Heart left ventricle (tissue), 13 donors: ENCODE measurements at regions not wholly inside any gene's neighbourhood (a gene's known extent, or its start where the extent isn't known, plus 50 kb on each side); places are given as distances from the start of the nearest gene placed in this dataset.

Experiments
- CTCF ChIP-seq, 12 donors: fragments of 200-600 bp; sonication (generic) in 4 of 12; IDR thresholded peaks; one replicate each; pipeline versions ENCODE4 v1.5.0 to v1.8.0; 2018 to 2022; ENCODE audit warnings: antibody characterized with exemption in 12 of 12, mild to moderate bottlenecking in 5 of 12
- POLR2A ChIP-seq, 2 donors: fragments of 450-650 bp; IDR thresholded peaks; one replicate each; pipeline ENCODE4 v1.6.1; 2017; ENCODE audit warnings: antibody characterized with exemption in 2 of 2, mild to moderate bottlenecking in 2 of 2, moderate library complexity in 2 of 2
- donor health status: ischemic (EF 13 %, LVEDD 7.1; RV severe dilation, severe dysfunction).
- donor health status: DM: no; HTN: yes; CAD: no.
- donor health status: DM: no; HTN: no; CAD: no.
- donor health status: ischemic (EF 25% LVEDD 6.9; RV normal size, moderate dysfunction).
- donor health status: ischemic (EF 25% LVEDD 5.7; RV mildly dilated, moderate dysfunction).
- donor health status: ischemic (EF 35%, LVEDD 5.7; RV mildly dilated, moderate dysfunction).
- donor health status: nonischemic (EF 11% LVEDD 7.7; RV severe dilation, severe dysfunction).
- donor health status: DM: yes; HTN: yes; CAD: no.
- donor health status: PGD.
- donor health status: ischemic (EF 29% LVEDD 5.4; RV normal size, mild dysfunction).
- donor health status: nonischemic (EF 23%, LVEDD 6.1; RV moderate dilation, normal function).

DNA sequence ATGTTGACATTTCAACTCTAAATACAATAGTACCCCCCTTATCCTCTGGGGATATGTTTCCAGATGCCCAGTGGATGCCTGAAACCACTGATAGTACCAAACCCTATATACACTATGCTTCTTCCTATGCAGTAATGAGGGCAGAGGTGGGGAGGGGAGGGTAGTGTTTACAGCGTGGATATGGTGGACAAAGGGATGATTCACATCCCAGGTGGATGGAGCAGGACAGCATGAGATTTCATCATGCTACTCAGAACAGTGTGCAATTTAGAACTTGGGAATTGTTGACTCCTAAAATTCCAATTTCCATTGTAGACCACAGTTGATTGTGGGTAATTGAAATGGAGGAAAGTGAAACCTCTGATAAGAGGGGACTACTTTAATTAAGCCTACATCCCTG lies 75.4 kb downstream of the TSN start:
- TF ChIP-seq CTCF (IDR thresholded peaks at IDR 0.05) (no peak), POLR2A (IDR thresholded peaks at IDR 0.05) (no peak)
